Fibroblast of pulmonary artery (primary cell): ENCODE measurements at regions not wholly inside any gene's neighbourhood (a gene's known extent, or its start where the extent isn't known, plus 50 kb on each side); places are given as distances from the start of the nearest gene placed in this dataset.

Experiments
- DNase-seq: peaks from one replicate; pipeline ENCODE4 v3.0.0-alpha.2; 2010; ENCODE audit warnings: low read depth
- H3K4me3 ChIP-seq: replicated peaks from 2 replicates; pipeline ENCODE4 v1.5.1; 2011; ENCODE audit warnings: low read depth, mild to moderate bottlenecking, control low read depth, low read length, moderate library complexity
- TF ChIP-seq, protein P1 (sequence below): IDR thresholded peaks from 2 replicates; pipeline ENCODE4 v1.5.1; 2011; ENCODE audit warnings: mild to moderate bottlenecking, control low read depth, low read length, inconsistent platforms; ENCODE audit errors: missing control alignments

DNA sequence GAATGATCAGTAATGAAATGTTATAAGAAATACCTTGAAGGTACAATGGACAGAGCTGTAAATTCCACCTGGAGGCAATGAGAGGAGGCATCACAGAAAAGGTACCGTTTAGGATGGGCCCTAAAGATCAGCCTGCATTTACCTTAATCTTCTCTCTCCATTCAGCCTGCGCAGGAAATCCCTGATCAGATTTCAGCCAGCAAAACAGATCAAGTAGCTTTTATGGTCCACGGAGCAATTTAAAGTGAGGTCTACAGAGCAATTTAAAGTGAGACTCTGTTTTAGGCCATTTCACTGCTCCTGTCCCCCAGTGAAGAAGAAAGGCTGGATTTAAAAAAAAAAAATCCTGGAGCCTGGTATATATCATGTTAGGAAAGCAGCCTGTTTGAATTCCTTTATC is 195.1 kb upstream of the VCX start:
- TF ChIP-seq, protein P1, sequence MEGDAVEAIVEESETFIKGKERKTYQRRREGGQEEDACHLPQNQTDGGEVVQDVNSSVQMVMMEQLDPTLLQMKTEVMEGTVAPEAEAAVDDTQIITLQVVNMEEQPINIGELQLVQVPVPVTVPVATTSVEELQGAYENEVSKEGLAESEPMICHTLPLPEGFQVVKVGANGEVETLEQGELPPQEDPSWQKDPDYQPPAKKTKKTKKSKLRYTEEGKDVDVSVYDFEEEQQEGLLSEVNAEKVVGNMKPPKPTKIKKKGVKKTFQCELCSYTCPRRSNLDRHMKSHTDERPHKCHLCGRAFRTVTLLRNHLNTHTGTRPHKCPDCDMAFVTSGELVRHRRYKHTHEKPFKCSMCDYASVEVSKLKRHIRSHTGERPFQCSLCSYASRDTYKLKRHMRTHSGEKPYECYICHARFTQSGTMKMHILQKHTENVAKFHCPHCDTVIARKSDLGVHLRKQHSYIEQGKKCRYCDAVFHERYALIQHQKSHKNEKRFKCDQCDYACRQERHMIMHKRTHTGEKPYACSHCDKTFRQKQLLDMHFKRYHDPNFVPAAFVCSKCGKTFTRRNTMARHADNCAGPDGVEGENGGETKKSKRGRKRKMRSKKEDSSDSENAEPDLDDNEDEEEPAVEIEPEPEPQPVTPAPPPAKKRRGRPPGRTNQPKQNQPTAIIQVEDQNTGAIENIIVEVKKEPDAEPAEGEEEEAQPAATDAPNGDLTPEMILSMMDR: no peak
- H3K4me3 ChIP-seq: no peak overlapping the region
- DNase-seq: no peak

DNA sequence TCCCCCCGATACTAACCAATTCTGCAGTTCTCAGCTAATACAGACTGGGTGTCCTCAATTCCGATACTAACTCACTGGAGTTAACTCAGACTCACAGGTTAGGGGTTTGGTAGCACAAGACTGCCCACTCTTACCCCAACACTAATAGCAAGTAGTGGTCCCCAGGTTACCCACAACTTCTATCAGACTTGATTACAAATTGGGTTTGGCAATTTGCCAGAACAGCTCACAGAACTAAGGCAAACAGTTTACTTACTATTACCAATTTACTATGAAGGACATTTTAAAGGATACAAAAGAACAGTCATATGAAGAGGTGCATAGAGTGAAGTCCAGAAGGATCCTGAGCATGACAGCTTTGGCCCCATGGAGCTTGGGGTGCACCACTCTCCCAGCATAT is 201.8 kb upstream of the VCX start:
- no peak overlapping the region for H3K4me3 ChIP-seq
- TF ChIP-seq, protein P1: no peak
- DNase-seq: no peak

GRCh38 chrX:7640392-7640791 is 202.6 kb upstream of the VCX start:
- no peak overlapping the region for H3K4me3 ChIP-seq
- TF ChIP-seq, protein P1: no peak
- no peak for DNase-seq

DNA sequence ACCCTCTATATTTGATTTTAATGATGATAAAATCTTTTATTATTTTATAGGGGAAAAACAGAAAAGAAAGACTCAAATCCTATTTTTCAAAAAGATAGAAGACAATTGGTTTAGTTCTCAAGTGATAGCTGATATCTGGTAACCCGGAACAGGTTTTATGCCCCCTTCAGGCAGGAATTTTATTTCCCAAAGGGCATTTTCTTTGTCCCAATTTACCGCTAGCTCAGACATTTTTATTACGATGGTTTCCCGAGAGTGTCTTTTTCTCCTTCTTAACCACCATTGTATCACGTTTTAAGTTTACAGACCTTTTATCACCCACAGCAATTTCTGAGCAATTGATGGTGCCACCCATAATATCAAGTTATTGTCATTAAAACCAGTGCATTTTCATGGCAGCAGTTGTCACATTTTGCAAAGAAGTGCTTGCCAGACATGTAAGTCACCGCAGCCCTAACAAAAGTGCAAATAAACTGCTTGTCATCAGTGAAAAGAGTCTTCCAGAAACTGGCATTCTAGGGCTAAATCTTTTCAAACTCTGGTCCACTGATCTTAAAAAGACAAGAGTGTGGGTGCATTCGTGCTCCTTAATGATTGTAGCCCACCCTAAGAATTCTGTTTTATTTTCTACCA is 204.8 kb upstream of the VCX start:
- no peak overlapping the region for H3K4me3 ChIP-seq
- DNase-seq: no peak
- TF ChIP-seq, protein P1: no peak

DNA sequence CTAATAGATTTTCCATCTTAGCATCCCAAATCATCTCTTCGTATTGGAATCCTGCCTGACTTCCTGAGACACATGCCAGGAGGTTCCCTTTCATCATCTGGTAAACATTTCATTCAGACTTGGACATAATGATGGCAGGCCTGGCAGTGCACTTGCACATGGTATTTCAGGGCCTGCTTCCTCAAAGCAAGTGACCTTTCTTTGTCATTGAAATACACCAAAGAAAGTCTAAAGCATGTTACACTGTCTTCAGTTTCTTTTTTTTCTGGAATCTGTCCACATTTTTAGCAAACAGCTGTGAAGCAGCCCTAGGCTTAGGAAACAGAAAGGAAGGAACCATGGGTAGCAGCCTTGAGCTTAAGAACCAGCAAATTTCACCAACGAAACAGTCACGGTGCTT is 205.9 kb upstream of the VCX start:
- no peak overlapping the region for H3K4me3 ChIP-seq
- no peak for DNase-seq
- TF ChIP-seq, protein P1: no peak

- TF ChIP-seq, protein P1: no peak
- DNase-seq: no peak
- no peak overlapping the region for H3K4me3 ChIP-seq
These were observed 207.4 kb upstream of the VCX start for GRCh38 chrX:7635604-7636003.

- TF ChIP-seq, protein P1: no peak
- H3K4me3 ChIP-seq: no peak overlapping the region
- DNase-seq: no peak
These were observed 222.4 kb upstream of the VCX start for GRCh38 chrX:7620560-7620959.
